WTC11 (cell line): ENCODE measurements at regions not wholly inside any gene's neighbourhood (a gene's known extent, or its start where the extent isn't known, plus 50 kb on each side); places are given as distances from the start of the nearest gene placed in this dataset.
A peak's percentile ranks its signal among the peaks of the same experiment; 100 is the strongest.
"Not testable (repeated sequence)": the region's sequence is repeated elsewhere in the genome, so short reads cannot be mapped to it uniquely, and the experiment has no call there.

Experiments
- ATAC-seq: fragments of 200-7000 bp; cut with Tn5 transposase; 2 replicates; pipeline ENCODE4 v1.10.0; 2021; ENCODE audit warnings: mild to moderate bottlenecking, moderate library complexity
- CTCF ChIA-PET: fragments of 300-600 bp; sonication (Branson Sonifier 250); formaldehyde crosslinking; loops from one replicate; lab custom pipeline; 2021; ENCODE audit warnings: antibody characterized with exemption; lab: Charles Lee
- POLR2A ChIA-PET: fragments of 350-600 bp; sonication (Branson Sonifier 250); formaldehyde crosslinking; loops from one replicate; lab custom pipeline; 2021; ENCODE audit warnings: antibody characterized with exemption; lab: Charles Lee
- DNase-seq: peaks from one replicate; pipeline ENCODE4 v3.0.0; 2021; ENCODE audit warnings: low spot score
- H3K27ac Mint-ChIP-seq: 2 replicates; pipeline ENCODE4 v1.8.0; 2021; ENCODE audit warnings: mixed read lengths
- H3K27me3 Mint-ChIP-seq: 2 replicates; pipeline ENCODE4 v1.8.0; 2021; ENCODE audit warnings: low read depth, mild to moderate bottlenecking, moderate library complexity, mixed read lengths
- H3K36me3 Mint-ChIP-seq: 2 replicates; pipeline ENCODE4 v1.8.0; 2021; ENCODE audit warnings: mixed read lengths
- H3K4me1 Mint-ChIP-seq: 2 replicates; pipeline ENCODE4 v1.8.0; 2022; ENCODE audit warnings: mixed read lengths
- H3K4me3 Mint-ChIP-seq: 2 replicates; pipeline ENCODE4 v1.8.0; 2021; ENCODE audit warnings: mild to moderate bottlenecking, moderate library complexity, mixed read lengths
- H3K9me3 Mint-ChIP-seq: 2 replicates; pipeline ENCODE4 v1.8.0; 2021; ENCODE audit warnings: mixed read lengths
- ATF6 ChIP-seq: sonication (generic); formaldehyde crosslinking; IDR thresholded peaks from 2 replicates; pipeline ENCODE4 v1.8.1; 2023; ENCODE audit warnings: mild to moderate bottlenecking, missing genetic modification reagents
- CBFB ChIP-seq: sonication (generic); formaldehyde crosslinking; IDR thresholded peaks from 2 replicates; pipeline ENCODE4 v1.8.1; 2022; ENCODE audit warnings: mild to moderate bottlenecking, low read depth, missing genetic modification reagents
- CTCF ChIP-seq: fragments of 200-600 bp; IDR thresholded peaks from 2 replicates; pipeline ENCODE4 v1.8.0; 2022; ENCODE audit warnings: antibody characterized with exemption
- ESRRA ChIP-seq: sonication (generic); formaldehyde crosslinking; IDR thresholded peaks from 2 replicates; pipeline ENCODE4 v1.8.1; 2022; ENCODE audit warnings: mild to moderate bottlenecking, missing genetic modification reagents, borderline replicate concordance
- FOXJ3 ChIP-seq: sonication (generic); formaldehyde crosslinking; IDR thresholded peaks from 2 replicates; pipeline ENCODE4 v1.9.0; 2021; ENCODE audit warnings: missing genetic modification reagents, mild to moderate bottlenecking, borderline replicate concordance
- JUN ChIP-seq: sonication (generic); formaldehyde crosslinking; IDR thresholded peaks from 2 replicates; pipeline ENCODE4 v1.8.0; 2023; ENCODE audit warnings: mild to moderate bottlenecking, missing genetic modification reagents
- MXD4 ChIP-seq: fragments of 250-450 bp; sonication (Bioruptor Pico); IDR thresholded peaks from 2 replicates; pipeline ENCODE4 v1.8.0; 2021; ENCODE audit warnings: mild to moderate bottlenecking, moderate library complexity, borderline replicate concordance
- MYBL2 ChIP-seq: sonication (generic); formaldehyde crosslinking; IDR thresholded peaks from 2 replicates; pipeline ENCODE4 v1.8.1; 2023; ENCODE audit warnings: mild to moderate bottlenecking, moderate library complexity, missing genetic modification reagents
- NFATC4 ChIP-seq: fragments of 250-450 bp; sonication (Bioruptor Pico); IDR thresholded peaks from 2 replicates; pipeline ENCODE4 v1.9.0; 2021; ENCODE audit warnings: mild to moderate bottlenecking
- SOX15 ChIP-seq: fragments of 250-450 bp; sonication (Bioruptor Pico); IDR thresholded peaks from 2 replicates; pipeline ENCODE4 v1.9.0; 2021; ENCODE audit warnings: mild to moderate bottlenecking
- STAT6 ChIP-seq: sonication (generic); formaldehyde crosslinking; conservative IDR thresholded peaks from 2 replicates; pipeline ENCODE4 v1.8.1; 2023; ENCODE audit warnings: mild to moderate bottlenecking, low read depth, missing genetic modification reagents, moderate library complexity
- TEAD1 ChIP-seq: sonication (generic); formaldehyde crosslinking; IDR thresholded peaks from 2 replicates; pipeline ENCODE4 v1.8.0; 2022; ENCODE audit warnings: mild to moderate bottlenecking, missing genetic modification reagents
- ZNF281 ChIP-seq: sonication (generic); formaldehyde crosslinking; IDR thresholded peaks from 2 replicates; pipeline ENCODE4 v1.8.0; 2023; ENCODE audit warnings: mild to moderate bottlenecking, missing genetic modification reagents

GRCh38 chr22:11253000-11253511, 4274.9 kb upstream of the OR11H1 start:
- ATAC-seq (no peak), DNase-seq (no peak)
- Mint-ChIP-seq H3K27ac (no peak overlapping the region), H3K9me3 (no peaks in the 10 kb centered on the region), H3K27me3 (no peaks in the 10 kb centered on the region), H3K4me3 (no peak overlapping the region), H3K36me3 (no peaks in the 10 kb centered on the region), H3K4me1 (no peaks in the 10 kb centered on the region)
- ChIA-PET POLR2A (no interaction called here), CTCF (no interaction called here)
- TF ChIP-seq ESRRA (CRISPR knock-in tag) (no peak), NFATC4 (CRISPR knock-in tag) (no peak), MYBL2 (CRISPR knock-in tag) (no peak), SOX15 (CRISPR knock-in tag) (no peak), JUN (CRISPR knock-in tag) (no peak), STAT6 (CRISPR knock-in tag) (no peak), TEAD1 (CRISPR knock-in tag) (no peak), MXD4 (CRISPR knock-in tag) (no peak), CBFB (no peak), ZNF281 (CRISPR knock-in tag) (no peak), FOXJ3 (no peak), ATF6 (CRISPR knock-in tag) (no peak)

GRCh38 chr22:11270981-11271380, 4257.0 kb upstream of the OR11H1 start:
- H3K4me1 Mint-ChIP-seq, DNase-seq, H3K4me3 Mint-ChIP-seq, ATAC-seq, CTCF ChIA-PET, POLR2A ChIA-PET, H3K27me3 Mint-ChIP-seq, H3K27ac Mint-ChIP-seq: not testable (repeated sequence)
- H3K36me3 Mint-ChIP-seq: peaks cover 10% of the 10 kb centered on the region
- H3K9me3 Mint-ChIP-seq: peaks cover 12% of the 10 kb centered on the region

- ATAC-seq, H3K4me3 Mint-ChIP-seq, CTCF ChIA-PET, H3K4me1 Mint-ChIP-seq, H3K27ac Mint-ChIP-seq, POLR2A ChIA-PET: not testable (repeated sequence)
- Mint-ChIP-seq H3K36me3 (peaks cover 50% of the 10 kb centered on the region), H3K27me3 (peaks cover 18% of the 10 kb centered on the region), H3K9me3 (peaks cover 48% of the 10 kb centered on the region)
- peak; percentile 41 for DNase-seq
- TF ChIP-seq CTCF: 0 out of 2 replicates have a peak, but pooled peaks have one; percentile 15
Measured at GRCh38 chr22:11285116-11285838, 4242.7 kb upstream of the OR11H1 start.

- Mint-ChIP-seq H3K9me3 (peaks cover 54% of the 10 kb centered on the region), H3K27me3 (peaks cover 18% of the 10 kb centered on the region), H3K36me3 (peaks cover 55% of the 10 kb centered on the region)
- DNase-seq, H3K4me1 Mint-ChIP-seq, H3K27ac Mint-ChIP-seq, ATAC-seq, CTCF ChIA-PET, POLR2A ChIA-PET, H3K4me3 Mint-ChIP-seq: not testable (repeated sequence)
Measured at GRCh38 chr22:11285839-11286205, 4242.2 kb upstream of the OR11H1 start.

- H3K4me1 Mint-ChIP-seq, H3K27ac Mint-ChIP-seq, DNase-seq, CTCF ChIA-PET, ATAC-seq, POLR2A ChIA-PET, H3K4me3 Mint-ChIP-seq: not testable (repeated sequence)
- Mint-ChIP-seq H3K9me3 (peaks cover 81% of the 10 kb centered on the region), H3K36me3 (peaks cover 82% of the 10 kb centered on the region), H3K27me3 (peaks cover 44% of the 10 kb centered on the region)
Measured at GRCh38 chr22:11288246-11289220, 4239.5 kb upstream of the OR11H1 start.
